Loucy (cell line): ENCODE measurements at regions not wholly inside any gene's neighbourhood (a gene's known extent, or its start where the extent isn't known, plus 50 kb on each side); places are given as distances from the start of the nearest gene placed in this dataset.

Experiments
- CTCF ChIP-seq: fragments of 200-600 bp; sonication (generic); conservative IDR thresholded peaks from 2 replicates; pipeline ENCODE4 v1.5.1; 2014; ENCODE audit warnings: mild to moderate bottlenecking, antibody characterized with exemption, low read length
- EZH2phosphoT487 ChIP-seq: fragments of 200-600 bp; IDR thresholded peaks from 2 replicates; pipeline ENCODE4 v1.6.1; 2018; ENCODE audit warnings: antibody characterized with exemption, mild to moderate bottlenecking, moderate library complexity, borderline replicate concordance

GRCh38 chr5:5721881-5722280, 299.4 kb downstream of the ICE1 start:
- TF ChIP-seq CTCF (no peak), EZH2phosphoT487 (no peak)
